OCI-LY3 (cell line): ENCODE measurements at regions not wholly inside any gene's neighbourhood (a gene's known extent, or its start where the extent isn't known, plus 50 kb on each side); places are given as distances from the start of the nearest gene placed in this dataset.

Source experiments
- H2AFZ ChIP-seq: fragments of 200-600, 300-600 bp; shearing (Covaris generic); 2 replicates; pipeline ENCODE4 v1.6.0; 2014; ENCODE audit warnings: antibody characterized with exemption, low read depth, low read length
- H3K27ac ChIP-seq: fragments of 200-600, 300-600 bp; sonication (generic); 2 replicates; pipeline ENCODE4 v1.5.1; 2014; ENCODE audit warnings: mild to moderate bottlenecking, low read length, moderate library complexity, mixed read lengths
- H3K27me3 ChIP-seq: fragments of 200-600, 300-600 bp; sonication (generic); 2 replicates; pipeline ENCODE4 v1.6.1; 2014; ENCODE audit warnings: low read depth, low read length, mixed read lengths
- H3K36me3 ChIP-seq: fragments of 200-600, 300-600 bp; sonication (generic); replicated peaks from 2 replicates; pipeline ENCODE3; 2014; ENCODE audit warnings: low read depth, low read length, mixed read lengths
- H3K4me1 ChIP-seq: fragments of 300-600, 200-600 bp; sonication (generic); 2 replicates; pipeline ENCODE4 v1.6.1; 2014; ENCODE audit warnings: low read length, mixed read lengths
- H3K4me2 ChIP-seq: fragments of 200-600, 300-600 bp; sonication (generic); 2 replicates; pipeline ENCODE4 v1.6.1; 2014; ENCODE audit warnings: low read length, mixed read lengths
- H3K4me3 ChIP-seq: fragments of 300-600, 200-600 bp; sonication (generic); 2 replicates; pipeline ENCODE4 v1.5.1; 2014; ENCODE audit warnings: antibody characterized with exemption, mild to moderate bottlenecking, low read length, moderate library complexity
- H3K79me2 ChIP-seq: fragments of 300-600, 200-600 bp; shearing (Covaris generic); 2 replicates; pipeline ENCODE4 v1.6.1; 2014; ENCODE audit warnings: mild to moderate bottlenecking, low read length, mixed read lengths
- H3K9ac ChIP-seq: fragments of 300-600, 200-600 bp; shearing (Covaris generic); 2 replicates; pipeline ENCODE4 v1.6.0; 2014; ENCODE audit warnings: mild to moderate bottlenecking, low read length, moderate library complexity
- H3K9me3 ChIP-seq: fragments of 200-600, 300-600 bp; shearing (Covaris generic); 2 replicates; pipeline ENCODE4 v1.6.1; 2014; ENCODE audit warnings: low read length, mixed read lengths; ENCODE audit not compliant: insufficient read depth
- H4K20me1 ChIP-seq: fragments of 200-600, 300-600 bp; sonication (generic); 2 replicates; pipeline ENCODE4 v1.6.1; 2016; ENCODE audit warnings: low read length, mixed read lengths; ENCODE audit not compliant: insufficient read depth
- EZH2phosphoT487 ChIP-seq: fragments of 200-600 bp; shearing (Covaris generic); IDR thresholded peaks from 2 replicates; pipeline ENCODE4 v1.6.1; 2018; ENCODE audit warnings: antibody characterized with exemption, mixed run types, low read depth
- TF ChIP-seq, protein P1 (sequence below): fragments of 200-600, 300-600 bp; sonication (generic); IDR thresholded peaks from 2 replicates; pipeline ENCODE4 v1.5.1; 2014; ENCODE audit warnings: antibody characterized with exemption, low read length, low read depth

GRCh38 chr18:40824291-40824690, 1130.7 kb upstream of the PIK3C3 start:
- no peak overlapping the region for H2AFZ ChIP-seq
- no peak overlapping the region for H3K4me3 ChIP-seq
- H3K9ac ChIP-seq = no peak overlapping the region
- no peaks in the 10 kb centered on the region for H3K27me3 ChIP-seq
- no peak overlapping the region for H3K4me2 ChIP-seq
- H4K20me1 ChIP-seq = no peaks in the 10 kb centered on the region
- no peak overlapping the region for H3K27ac ChIP-seq
- no peaks in the 10 kb centered on the region for H3K4me1 ChIP-seq
- H3K36me3 ChIP-seq = no peaks in the 10 kb centered on the region
- H3K79me2 ChIP-seq = no peaks in the 10 kb centered on the region
- no peaks in the 10 kb centered on the region for H3K9me3 ChIP-seq
- TF ChIP-seq EZH2phosphoT487 = no peak
- TF ChIP-seq, protein P1, sequence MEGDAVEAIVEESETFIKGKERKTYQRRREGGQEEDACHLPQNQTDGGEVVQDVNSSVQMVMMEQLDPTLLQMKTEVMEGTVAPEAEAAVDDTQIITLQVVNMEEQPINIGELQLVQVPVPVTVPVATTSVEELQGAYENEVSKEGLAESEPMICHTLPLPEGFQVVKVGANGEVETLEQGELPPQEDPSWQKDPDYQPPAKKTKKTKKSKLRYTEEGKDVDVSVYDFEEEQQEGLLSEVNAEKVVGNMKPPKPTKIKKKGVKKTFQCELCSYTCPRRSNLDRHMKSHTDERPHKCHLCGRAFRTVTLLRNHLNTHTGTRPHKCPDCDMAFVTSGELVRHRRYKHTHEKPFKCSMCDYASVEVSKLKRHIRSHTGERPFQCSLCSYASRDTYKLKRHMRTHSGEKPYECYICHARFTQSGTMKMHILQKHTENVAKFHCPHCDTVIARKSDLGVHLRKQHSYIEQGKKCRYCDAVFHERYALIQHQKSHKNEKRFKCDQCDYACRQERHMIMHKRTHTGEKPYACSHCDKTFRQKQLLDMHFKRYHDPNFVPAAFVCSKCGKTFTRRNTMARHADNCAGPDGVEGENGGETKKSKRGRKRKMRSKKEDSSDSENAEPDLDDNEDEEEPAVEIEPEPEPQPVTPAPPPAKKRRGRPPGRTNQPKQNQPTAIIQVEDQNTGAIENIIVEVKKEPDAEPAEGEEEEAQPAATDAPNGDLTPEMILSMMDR = no peak

DNA sequence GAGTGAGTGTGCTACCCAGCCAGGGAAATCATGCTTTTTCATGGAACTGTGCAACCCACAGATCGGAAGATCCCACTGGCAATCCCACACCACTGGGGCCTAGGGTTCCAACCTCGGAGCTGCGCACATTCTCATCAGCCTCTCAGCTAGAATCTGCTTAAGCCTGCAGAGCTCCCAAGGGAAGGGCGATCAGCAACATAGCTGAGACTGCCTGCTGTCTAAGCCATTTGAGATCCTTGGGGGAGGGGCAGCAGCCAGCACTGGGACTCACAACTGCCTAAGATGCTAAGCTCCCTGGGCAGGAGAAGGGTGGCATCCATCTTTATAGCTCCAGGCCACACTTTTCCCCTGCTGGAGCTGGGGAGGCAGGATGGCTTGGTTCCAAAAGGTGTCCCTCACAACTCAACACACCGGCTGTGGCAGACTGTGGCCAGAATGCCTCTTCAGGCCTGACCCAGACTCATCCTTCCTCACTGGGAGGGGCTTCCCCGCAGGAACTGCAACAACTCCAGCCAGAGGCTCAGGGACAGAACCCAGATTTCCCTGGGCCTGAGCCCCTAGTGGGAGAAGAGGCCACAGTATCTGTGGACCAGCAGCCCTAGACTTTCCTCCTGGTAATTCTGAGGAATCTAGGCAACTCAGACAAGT, 1133.3 kb upstream of the PIK3C3 start:
- H3K27ac ChIP-seq = no peak overlapping the region
- TF ChIP-seq, protein P1 = no peak
- TF ChIP-seq EZH2phosphoT487 = no peak
- H3K27me3 ChIP-seq = no peaks in the 10 kb centered on the region
- no peaks in the 10 kb centered on the region for H3K36me3 ChIP-seq
- H3K79me2 ChIP-seq = no peaks in the 10 kb centered on the region
- no peak overlapping the region for H2AFZ ChIP-seq
- no peak overlapping the region for H3K9ac ChIP-seq
- no peak overlapping the region for H3K4me3 ChIP-seq
- no peak overlapping the region for H3K4me2 ChIP-seq
- no peaks in the 10 kb centered on the region for H3K4me1 ChIP-seq
- no peaks in the 10 kb centered on the region for H4K20me1 ChIP-seq
- H3K9me3 ChIP-seq = no peaks in the 10 kb centered on the region

GRCh38 chr18:40812981-40813515, 1142.0 kb upstream of the PIK3C3 start:
- no peak overlapping the region for H3K9ac ChIP-seq
- H3K36me3 ChIP-seq = no peaks in the 10 kb centered on the region
- no peak overlapping the region for H3K4me3 ChIP-seq
- no peaks in the 10 kb centered on the region for H4K20me1 ChIP-seq
- H3K4me1 ChIP-seq = peaks cover 6% of the 10 kb centered on the region
- H3K4me2 ChIP-seq = no peak overlapping the region
- H3K27ac ChIP-seq = no peak overlapping the region
- no peaks in the 10 kb centered on the region for H3K9me3 ChIP-seq
- H3K27me3 ChIP-seq = no peaks in the 10 kb centered on the region
- H2AFZ ChIP-seq = no peak overlapping the region
- no peak for TF ChIP-seq EZH2phosphoT487
- TF ChIP-seq, protein P1 = no peak
- H3K79me2 ChIP-seq = no peaks in the 10 kb centered on the region

- H3K27ac ChIP-seq = no peak overlapping the region
- H3K4me2 ChIP-seq = no peak overlapping the region
Observed at GRCh38 chr18:40810372-40810771, 1144.7 kb upstream of the PIK3C3 start.

More at GRCh38 chr18:40810372-40810771, 1144.7 kb upstream of the PIK3C3 start:
- Histone ChIP-seq H3K4me1 (peaks cover 6% of the 10 kb centered on the region), H3K9ac (no peak overlapping the region), H3K4me3 (no peak overlapping the region), H3K79me2 (no peaks in the 10 kb centered on the region), H3K9me3 (no peaks in the 10 kb centered on the region), H2AFZ (no peak overlapping the region), H3K27me3 (no peaks in the 10 kb centered on the region), H4K20me1 (no peaks in the 10 kb centered on the region), H3K36me3 (no peaks in the 10 kb centered on the region)
- TF ChIP-seq, protein P1 = no peak
- TF ChIP-seq EZH2phosphoT487 = no peak
